Right lobe of liver (tissue), 6 donors: ENCODE measurements at regions not wholly inside any gene's neighbourhood (a gene's known extent, or its start where the extent isn't known, plus 50 kb on each side); places are given as distances from the start of the nearest gene placed in this dataset.

Source experiments
- ATAC-seq, 4 donors: fragments of 200-7000 bp; cut with Tn5 transposase; one replicate each; pipeline ENCODE4 v1.9.1; 2020; ENCODE audit warnings: mild to moderate bottlenecking in 4 of 4, moderate library complexity in 4 of 4
- DNase-seq, 3 donors: peaks; one replicate each; pipeline ENCODE4 v3.0.0-alpha.2; 2020
- H3K27ac ChIP-seq, 3 donors: fragments of 200-600 bp; one replicate each; pipeline ENCODE4 v1.8.0; 2022
- H3K27me3 ChIP-seq, 2 donors: fragments of 200-600 bp; one replicate each; pipeline ENCODE4 v1.8.0; 2022
- H3K36me3 ChIP-seq, 4 donors: fragments of 200-600 bp; sonication (generic) in 1 of 4; one replicate each; pipeline versions ENCODE4 v1.5.1 to v1.8.0; 2017 to 2022; ENCODE audit warnings: control low read depth in 1 of 4
- H3K4me1 ChIP-seq, 4 donors: fragments of 200-600 bp; sonication (generic) in 1 of 4; one replicate each; pipeline versions ENCODE4 v1.5.1 to v1.8.0; 2017 to 2022; ENCODE audit warnings: control low read depth in 1 of 4
- H3K4me3 ChIP-seq, 3 donors: fragments of 200-600 bp; one replicate each; pipeline ENCODE4 v1.8.0; 2022
- H3K9me3 ChIP-seq, 4 donors: fragments of 200-600 bp; sonication (generic) in 1 of 4; one replicate each; pipeline versions ENCODE4 v1.5.1 to v1.8.0; 2017 to 2022; ENCODE audit warnings: control low read depth in 1 of 4
- CTCF ChIP-seq, 4 donors: fragments of 200-600 bp in 3 of 4; fragments of 450-650 bp in 1 of 4; IDR thresholded peaks; one replicate each; pipeline versions ENCODE4 v1.5.1 to v1.8.0; 2016 to 2022; ENCODE audit warnings: antibody characterized with exemption in 4 of 4, mild to moderate bottlenecking in 2 of 4
- POLR2A ChIP-seq: fragments of 450-650 bp; IDR thresholded peaks from one replicate; pipeline ENCODE4 v1.6.1; 2017; ENCODE audit warnings: antibody characterized with exemption, mild to moderate bottlenecking
- WGBS: methylation state at CpG from one replicate; pipeline ENCODE4 v1.1.6; 2018; ENCODE audit warnings: low coverage, low lambda C conversion rate; ENCODE audit not compliant: insufficient coverage; ENCODE audit errors: missing lambda C conversion rate; 5-methylcytosine and 5-hydroxymethylcytosine counted together
- intact Hi-C, 2 donors: fragments of 100-400 bp; cut with DNase I; formaldehyde crosslinking; loops; one replicate each; pipeline versions ENCODE4 v1.11.2 to v1.14.1; 2022
- donor health status: DM: no; HTN: yes; CAD: no.
- donor health status: DM: no; HTN: no; CAD: no.
- donor health status: DM: no; HTN: no; CAD: no.
- donor health status: DM: no; HTN: yes; CAD: no.
- donor health status: DM: no; HTN: yes; CAD: no.

- WGBS: 55% methylated on average over 4 of the region's 6 CpGs
- no peak for TF ChIP-seq POLR2A
- TF ChIP-seq CTCF (IDR thresholded peaks at IDR 0.05): peak in 2 of 4 donors; percentile 6 to 31
- H3K27ac ChIP-seq: no peak overlapping the region
- intact Hi-C loops: no loop called here
- H3K36me3 ChIP-seq: no peaks in the 10 kb centered on the region
- DNase-seq: no peak
- H3K9me3 ChIP-seq: no peaks in the 10 kb centered on the region
- no peaks in the 10 kb centered on the region for H3K27me3 ChIP-seq
- H3K4me1 ChIP-seq: no peaks in the 10 kb centered on the region
- no peak overlapping the region for H3K4me3 ChIP-seq
- ATAC-seq: peak in 1 of 4 donors; percentile 30
These were observed 195.2 kb upstream of the DPPA4 start for GRCh38 chr3:109532257-109533216.

- H3K4me3 ChIP-seq: no peak overlapping the region
- H3K36me3 ChIP-seq: no peaks in the 10 kb centered on the region
- DNase-seq (no peak), ATAC-seq (no peak)
- intact Hi-C loops: no loop called here
- no peak overlapping the region for H3K27ac ChIP-seq
- TF ChIP-seq CTCF (IDR thresholded peaks at IDR 0.05) (no peak), POLR2A (no peak)
- H3K9me3 ChIP-seq: no peaks in the 10 kb centered on the region
- H3K4me1 ChIP-seq: no peaks in the 10 kb centered on the region
- H3K27me3 ChIP-seq: no peaks in the 10 kb centered on the region
- 76% methylated on average over 10 of the region's 10 CpGs for WGBS
These were observed 208.4 kb upstream of the DPPA4 start for GRCh38 chr3:109545746-109546145.

GRCh38 chr3:109548192-109548938 is 211.0 kb upstream of the DPPA4 start:
- intact Hi-C loops: no loop called here
- no peaks in the 10 kb centered on the region for H3K9me3 ChIP-seq
- no peaks in the 10 kb centered on the region for H3K4me1 ChIP-seq
- H3K36me3 ChIP-seq: no peaks in the 10 kb centered on the region
- no peak for DNase-seq
- H3K27ac ChIP-seq: no peak overlapping the region
- no peak for TF ChIP-seq POLR2A
- no peak for TF ChIP-seq CTCF (IDR thresholded peaks at IDR 0.05)
- no peak overlapping the region for H3K4me3 ChIP-seq
- 22% methylated on average over 1 of the region's 1 CpG for WGBS
- no peaks in the 10 kb centered on the region for H3K27me3 ChIP-seq
- ATAC-seq: no peak

GRCh38 chr3:109553591-109554371 is 216.4 kb upstream of the DPPA4 start:
- no peaks in the 10 kb centered on the region for H3K27me3 ChIP-seq
- ATAC-seq: no peak
- no peaks in the 10 kb centered on the region for H3K4me1 ChIP-seq
- H3K4me3 ChIP-seq: no peak overlapping the region
- no peak overlapping the region for H3K27ac ChIP-seq
- no peak for TF ChIP-seq CTCF (IDR thresholded peaks at IDR 0.05)
- no peak for TF ChIP-seq POLR2A
- 52% methylated on average over 4 of the region's 4 CpGs for WGBS
- DNase-seq: no peak
- no peaks in the 10 kb centered on the region for H3K36me3 ChIP-seq
- intact Hi-C loops: no loop called here
- H3K9me3 ChIP-seq: no peaks in the 10 kb centered on the region
